CD4-positive, alpha-beta T cell treated with Interleukin-6 for 4 hours (primary cell): ENCODE measurements at regions not wholly inside any gene's neighbourhood (a gene's known extent, or its start where the extent isn't known, plus 50 kb on each side); places are given as distances from the start of the nearest gene placed in this dataset.
"Not testable (repeated sequence)": the region's sequence is repeated elsewhere in the genome, so short reads cannot be mapped to it uniquely, and the experiment has no call there.

Experiments used
- DNase-seq: peaks from one replicate; pipeline ENCODE4 v3.0.0-alpha.2; 2020; ENCODE audit warnings: mixed read lengths

- no peak for DNase-seq
Measured at GRCh38 chr7:114108510-114108909, 189.7 kb upstream of the PPP1R3A start.

GRCh38 chr7:114107522-114107921 is 188.7 kb upstream of the PPP1R3A start:
- no peak for DNase-seq

- DNase-seq: no peak
Measured at GRCh38 chr7:114104035-114104434, 185.2 kb upstream of the PPP1R3A start.

- no peak for DNase-seq
Measured at GRCh38 chr7:114102996-114103395, 184.2 kb upstream of the PPP1R3A start.

GRCh38 chr7:114102131-114102530 is 183.3 kb upstream of the PPP1R3A start:
- no peak for DNase-seq

GRCh38 chr7:114100810-114101209 is 182.0 kb upstream of the PPP1R3A start:
- no peak for DNase-seq

GRCh38 chr7:114099337-114099736 is 180.5 kb upstream of the PPP1R3A start:
- no peak for DNase-seq

- no peak for DNase-seq
Measured at GRCh38 chr7:114095885-114096284, 177.1 kb upstream of the PPP1R3A start.

GRCh38 chr7:114088470-114088940 is 169.7 kb upstream of the PPP1R3A start:
- DNase-seq: no peak

GRCh38 chr7:114087653-114088469 is 169.1 kb upstream of the PPP1R3A start:
- DNase-seq: no peak

GRCh38 chr7:114086914-114087652 is 168.3 kb upstream of the PPP1R3A start:
- DNase-seq: no peak

- no peak for DNase-seq
Measured at GRCh38 chr7:114086537-114086913, 167.7 kb upstream of the PPP1R3A start.

GRCh38 chr7:114085592-114086501 is 167.0 kb upstream of the PPP1R3A start:
- DNase-seq: no peak

- no peak for DNase-seq
Measured at GRCh38 chr7:114085313-114085591, 166.4 kb upstream of the PPP1R3A start.

- no peak for DNase-seq
Measured at GRCh38 chr7:114084472-114085312, 165.9 kb upstream of the PPP1R3A start.

GRCh38 chr7:114084002-114084471 is 165.2 kb upstream of the PPP1R3A start:
- DNase-seq: no peak

GRCh38 chr7:114083166-114084001 is 164.6 kb upstream of the PPP1R3A start:
- DNase-seq: no peak

GRCh38 chr7:114082642-114083165 is 163.9 kb upstream of the PPP1R3A start:
- no peak for DNase-seq

GRCh38 chr7:114081606-114082425 is 163.0 kb upstream of the PPP1R3A start:
- no peak for DNase-seq

- DNase-seq: not testable (repeated sequence)
Measured at GRCh38 chr7:114077158-114077524, 158.3 kb upstream of the PPP1R3A start.
